ENCODE measurements at regions not wholly inside any gene's neighbourhood (a gene's known extent, or its start where the extent isn't known, plus 50 kb on each side); places are given as distances from the start of the nearest gene placed in this dataset.
"Not testable (repeated sequence)": the region's sequence is repeated elsewhere in the genome, so short reads cannot be mapped to it uniquely, and the experiment has no call there.

GRCh38 chr4:129905256-129905655 lies 809.3 kb downstream of the C4orf33 start:
- DNase-seq = no peak

GRCh38 chr4:129908117-129908516 lies 812.2 kb downstream of the C4orf33 start:
- no peak for DNase-seq

GRCh38 chr4:129916991-129917390 lies 821.0 kb downstream of the C4orf33 start:
- DNase-seq = no peak

- no peak for DNase-seq
Measured at GRCh38 chr4:129917651-129918050, 821.7 kb downstream of the C4orf33 start.

- DNase-seq = no peak
Measured at GRCh38 chr4:129926936-129927335, 831.0 kb downstream of the C4orf33 start.

GRCh38 chr4:129929052-129929451 lies 833.1 kb downstream of the C4orf33 start:
- no peak for DNase-seq

- no peak for DNase-seq
Measured at GRCh38 chr4:129929984-129930383, 834.0 kb downstream of the C4orf33 start.

GRCh38 chr4:129950217-129950616 lies 854.3 kb downstream of the C4orf33 start:
- no peak for DNase-seq

- no peak for DNase-seq
Measured at GRCh38 chr4:129966175-129966574, 870.2 kb downstream of the C4orf33 start.

- no peak for DNase-seq
Measured at GRCh38 chr4:129968366-129968765, 872.4 kb downstream of the C4orf33 start.

GRCh38 chr4:129968778-129969177 lies 872.8 kb downstream of the C4orf33 start:
- DNase-seq = no peak

- DNase-seq = no peak
Measured at GRCh38 chr4:129970801-129971200, 874.8 kb downstream of the C4orf33 start.

GRCh38 chr4:129971419-129971818 lies 875.5 kb downstream of the C4orf33 start:
- no peak for DNase-seq

- DNase-seq = no peak
Measured at GRCh38 chr4:129972257-129972656, 876.3 kb downstream of the C4orf33 start.

- no peak for DNase-seq
Measured at GRCh38 chr4:129974730-129975129, 878.8 kb downstream of the C4orf33 start.

GRCh38 chr4:129978315-129978714 lies 882.4 kb downstream of the C4orf33 start:
- no peak for DNase-seq

- no peak for DNase-seq
Measured at GRCh38 chr4:129988957-129989356, 893.0 kb downstream of the C4orf33 start.

- no peak for DNase-seq
Measured at GRCh38 chr4:129994715-129995114, 898.8 kb downstream of the C4orf33 start.

GRCh38 chr4:129998436-129999150 lies 902.6 kb downstream of the C4orf33 start:
- no peak for DNase-seq

GRCh38 chr4:129999156-129999555 lies 903.2 kb downstream of the C4orf33 start:
- DNase-seq = no peak

GRCh38 chr4:130008461-130008860 lies 912.5 kb downstream of the C4orf33 start:
- DNase-seq = no peak

- DNase-seq = not testable (repeated sequence)
Measured at GRCh38 chr4:130012806-130013205, 916.9 kb downstream of the C4orf33 start.

GRCh38 chr4:130021706-130022105 lies 925.8 kb downstream of the C4orf33 start:
- DNase-seq = no peak

- DNase-seq = no peak
Measured at GRCh38 chr4:130023088-130023487, 927.1 kb downstream of the C4orf33 start.

- DNase-seq = no peak
Measured at GRCh38 chr4:130025701-130026100, 929.7 kb downstream of the C4orf33 start.

All from inflammatory macrophage treated with lipopolysaccharide for 4 hours (primary cell).